ES-I3 (cell line): ENCODE measurements at regions not wholly inside any gene's neighbourhood (a gene's known extent, or its start where the extent isn't known, plus 50 kb on each side); places are given as distances from the start of the nearest gene placed in this dataset.

Experiments used
- H3K36me3 ChIP-seq: 2 replicates; pipeline ENCODE4 v1.6.1; 2013; ENCODE audit warnings: mild to moderate bottlenecking, low read length, control low read depth, moderate library complexity; ENCODE audit not compliant: insufficient read depth
- H3K4me1 ChIP-seq: 2 replicates; pipeline ENCODE4 v1.6.1; 2013; ENCODE audit warnings: mild to moderate bottlenecking, control low read depth, low read length; ENCODE audit not compliant: insufficient read depth
- H3K9ac ChIP-seq: 2 replicates; pipeline ENCODE4 v1.6.1; 2013; ENCODE audit warnings: low read depth, mild to moderate bottlenecking, low read length, moderate library complexity
- H3K9me3 ChIP-seq: 2 replicates; pipeline ENCODE4 v1.6.1; 2013; ENCODE audit warnings: mild to moderate bottlenecking, low read length, moderate library complexity; ENCODE audit not compliant: control insufficient read depth, insufficient read depth

DNA sequence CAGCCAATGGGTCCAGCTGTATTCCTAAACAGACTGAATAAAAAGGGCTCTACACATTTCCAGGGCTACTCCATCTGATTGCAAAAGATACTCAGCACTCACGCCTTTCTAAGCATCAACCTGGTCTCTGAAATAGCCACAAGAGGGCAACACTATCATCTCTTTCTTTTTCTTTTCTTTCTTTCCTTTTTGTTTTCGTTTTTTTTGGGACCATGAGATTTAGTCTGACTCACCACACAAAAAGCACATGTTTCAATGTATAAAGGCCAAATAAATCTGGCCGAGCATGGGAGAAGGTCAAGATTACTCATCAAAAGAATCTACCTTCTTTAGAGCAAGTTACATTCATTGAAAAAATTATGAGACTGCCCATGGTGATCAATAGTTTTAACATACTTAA is 805.6 kb upstream of the ARGLU1 start:
- no peak overlapping the region for H3K9ac ChIP-seq
- H3K4me1 ChIP-seq: peaks cover 8% of the 10 kb centered on the region
- H3K36me3 ChIP-seq: no peaks in the 10 kb centered on the region
- no peaks in the 10 kb centered on the region for H3K9me3 ChIP-seq

GRCh38 chr13:107370015-107370785 is 802.3 kb upstream of the ARGLU1 start:
- peaks cover 5% of the 10 kb centered on the region for H3K4me1 ChIP-seq

GRCh38 chr13:107367258-107367657 is 799.3 kb upstream of the ARGLU1 start:
- H3K9ac ChIP-seq: no peak overlapping the region
- H3K36me3 ChIP-seq: no peaks in the 10 kb centered on the region
- H3K4me1 ChIP-seq: peaks cover 5% of the 10 kb centered on the region
- H3K9me3 ChIP-seq: no peaks in the 10 kb centered on the region

More at GRCh38 chr13:107370015-107370785, 802.3 kb upstream of the ARGLU1 start:
- H3K36me3 ChIP-seq: no peaks in the 10 kb centered on the region
- no peak overlapping the region for H3K9ac ChIP-seq
- no peaks in the 10 kb centered on the region for H3K9me3 ChIP-seq

DNA sequence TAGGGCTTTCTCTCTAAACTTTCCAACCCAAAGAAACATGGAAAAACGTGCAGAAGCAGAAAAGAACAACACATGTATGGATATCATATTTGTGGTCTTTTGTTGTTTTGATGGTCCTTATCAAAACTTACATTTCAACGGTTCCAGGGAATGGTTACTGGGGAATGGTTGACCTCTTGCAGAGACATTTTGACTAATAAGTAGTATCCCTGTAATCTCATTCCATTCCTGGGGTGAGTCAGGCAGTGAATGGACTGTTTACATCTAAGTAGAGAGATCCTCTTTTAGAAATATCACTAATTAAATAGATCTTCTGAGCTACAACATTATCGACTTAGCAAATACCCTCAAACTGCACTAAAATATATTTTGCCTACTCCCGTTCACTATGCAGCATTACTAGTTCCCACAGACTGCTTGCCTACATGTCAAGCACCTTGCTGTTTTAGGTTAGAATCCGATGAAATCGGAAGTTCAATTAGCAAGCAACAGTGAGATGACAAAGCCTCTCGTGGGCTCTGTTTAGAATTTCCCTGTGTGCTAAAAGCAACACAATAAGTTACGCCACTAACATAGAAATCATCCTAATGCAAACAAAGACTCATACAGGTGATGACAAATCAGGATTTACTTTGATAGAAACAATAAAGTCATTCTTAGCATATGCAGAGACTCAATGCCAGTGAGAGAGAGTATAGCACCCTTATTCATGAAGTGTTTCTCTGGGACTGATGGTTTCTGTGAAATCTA is 797.7 kb upstream of the ARGLU1 start:
- Histone ChIP-seq H3K9ac (no peak overlapping the region), H3K4me1 (peaks cover 5% of the 10 kb centered on the region; the same call in 1 of the 2 replicates), H3K9me3 (no peaks in the 10 kb centered on the region), H3K36me3 (no peaks in the 10 kb centered on the region)

DNA sequence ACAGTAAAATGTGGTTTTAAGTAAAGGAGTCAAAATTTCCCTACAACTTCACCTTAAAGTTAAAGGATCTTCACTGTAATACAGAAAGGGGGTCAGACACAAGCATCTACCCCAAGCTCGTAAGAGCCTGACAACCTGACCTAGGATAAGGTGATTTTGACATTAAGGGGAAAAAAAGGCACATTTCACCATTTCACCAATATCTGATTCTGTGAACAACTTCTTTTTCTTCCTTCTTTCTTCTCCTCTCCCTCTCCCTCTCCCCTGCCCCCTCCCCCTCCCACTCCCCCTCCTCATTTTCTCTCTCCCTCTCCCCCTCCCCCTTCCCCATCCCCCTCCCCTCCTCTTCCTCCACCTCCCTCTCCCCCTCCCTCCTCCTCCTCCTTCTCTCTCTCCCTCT is 796.7 kb upstream of the ARGLU1 start:
- Histone ChIP-seq H3K4me1 (no peaks in the 10 kb centered on the region), H3K9ac (no peak overlapping the region), H3K9me3 (no peaks in the 10 kb centered on the region), H3K36me3 (no peaks in the 10 kb centered on the region)

DNA sequence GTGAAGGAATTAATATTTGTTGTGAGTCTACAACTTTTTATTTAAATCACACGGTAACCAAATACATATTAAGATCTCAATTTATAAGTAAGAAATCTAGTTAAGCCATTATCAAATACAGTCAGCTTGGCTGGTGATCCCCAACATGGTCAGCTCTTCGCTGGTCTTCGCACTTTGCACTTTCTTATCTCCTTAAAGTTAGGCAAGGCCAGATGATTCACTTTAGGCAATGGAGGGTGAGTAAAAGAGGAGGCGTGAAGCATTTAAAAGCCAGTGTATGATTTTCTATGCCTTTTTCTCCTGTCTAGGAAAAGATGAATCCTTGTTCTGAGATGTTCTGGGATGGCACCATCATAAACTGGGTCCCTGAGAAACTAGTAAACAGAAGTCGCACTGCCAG is 793.7 kb upstream of the ARGLU1 start:
- Histone ChIP-seq H3K9me3 (no peaks in the 10 kb centered on the region), H3K36me3 (no peaks in the 10 kb centered on the region), H3K9ac (no peak overlapping the region), H3K4me1 (no peaks in the 10 kb centered on the region)

DNA sequence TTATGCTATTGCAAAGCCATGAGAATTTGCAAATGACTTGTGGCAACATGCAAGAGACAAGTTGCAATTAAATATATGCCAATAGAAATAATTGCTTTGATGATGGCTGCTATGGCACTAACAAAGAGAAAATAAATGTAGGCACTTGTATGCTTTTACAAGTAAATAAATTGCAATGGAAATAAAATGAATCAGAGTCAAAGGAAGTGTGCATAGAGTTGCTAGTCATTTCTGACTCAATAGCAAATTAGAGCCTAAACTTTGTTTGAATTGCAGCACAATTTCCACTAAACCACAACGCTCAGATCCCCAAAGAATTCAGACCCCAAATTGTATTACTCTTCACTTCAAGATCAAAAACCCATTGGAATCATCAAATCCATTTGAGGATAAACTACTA is 792.1 kb upstream of the ARGLU1 start:
- H3K36me3 ChIP-seq: no peaks in the 10 kb centered on the region
- no peaks in the 10 kb centered on the region for H3K4me1 ChIP-seq
- H3K9ac ChIP-seq: no peak overlapping the region
- no peaks in the 10 kb centered on the region for H3K9me3 ChIP-seq

- Histone ChIP-seq H3K9me3 (no peaks in the 10 kb centered on the region), H3K36me3 (no peaks in the 10 kb centered on the region), H3K9ac (no peak overlapping the region), H3K4me1 (no peaks in the 10 kb centered on the region)
Measured at GRCh38 chr13:107358866-107359265, 790.9 kb upstream of the ARGLU1 start.

DNA sequence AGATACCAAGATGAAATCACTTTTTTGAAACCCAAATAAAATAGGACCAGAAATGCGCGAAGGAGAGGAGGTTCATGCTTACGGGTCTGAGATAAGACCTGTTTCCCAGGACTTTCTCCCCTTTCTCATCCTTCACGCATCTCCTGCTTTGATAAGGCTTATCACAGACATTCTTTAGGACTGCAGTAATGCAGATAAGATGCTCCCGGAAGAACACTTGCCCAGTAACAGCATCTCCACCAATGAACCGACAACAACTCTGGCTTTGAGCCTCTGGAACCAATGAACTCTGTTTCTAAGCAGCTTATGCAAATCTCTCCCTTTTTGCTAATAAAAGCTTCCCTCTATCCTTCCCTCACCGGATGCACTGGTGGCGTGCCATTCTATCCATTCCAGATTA is 783.4 kb upstream of the ARGLU1 start:
- Histone ChIP-seq H3K4me1 (no peaks in the 10 kb centered on the region; the same call in 1 of the 2 replicates), H3K36me3 (no peaks in the 10 kb centered on the region), H3K9ac (no peak overlapping the region), H3K9me3 (no peaks in the 10 kb centered on the region)

DNA sequence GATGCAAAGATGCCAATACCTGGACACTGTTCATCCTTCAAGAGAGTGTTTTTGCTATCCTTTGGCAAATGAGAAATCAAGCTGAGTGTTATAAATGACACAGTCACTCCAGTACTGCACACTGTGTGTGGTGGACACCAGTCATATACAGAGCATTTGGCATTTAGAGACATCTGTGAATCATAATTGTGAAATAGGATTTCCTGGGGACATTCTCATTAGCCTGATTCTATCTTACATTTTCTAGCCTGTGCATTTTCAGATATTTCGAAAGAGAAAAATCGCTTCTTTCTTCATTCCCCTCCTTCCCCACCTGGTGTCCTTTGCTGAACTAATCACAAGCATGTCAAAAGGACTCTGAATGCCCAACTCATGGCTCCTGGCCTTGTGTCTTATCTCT is 781.0 kb upstream of the ARGLU1 start:
- no peaks in the 10 kb centered on the region for H3K9me3 ChIP-seq
- no peaks in the 10 kb centered on the region; the same call in 1 of the 2 replicates for H3K4me1 ChIP-seq
- no peak overlapping the region for H3K9ac ChIP-seq
- no peaks in the 10 kb centered on the region for H3K36me3 ChIP-seq

DNA sequence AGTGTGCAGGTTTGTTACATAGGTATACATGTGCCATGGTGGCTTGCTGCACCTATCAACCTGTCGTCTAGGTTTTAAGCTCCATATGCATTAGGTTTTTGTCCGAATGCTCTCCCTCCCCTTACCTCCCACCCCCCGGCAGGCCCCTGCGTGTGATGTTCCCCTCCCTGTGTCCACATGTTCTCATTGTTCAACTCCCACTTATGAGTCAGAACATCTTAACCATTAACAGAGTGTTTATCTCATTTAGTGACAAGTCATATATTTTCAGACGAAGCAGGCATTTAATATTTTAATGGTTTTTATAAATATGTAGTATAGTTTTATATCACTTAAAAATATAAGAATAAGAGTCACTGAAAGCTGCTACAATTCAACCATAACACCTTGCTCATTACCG is 780.5 kb upstream of the ARGLU1 start:
- Histone ChIP-seq H3K4me1 (no peaks in the 10 kb centered on the region; the same call in 1 of the 2 replicates), H3K9ac (no peak overlapping the region), H3K9me3 (no peaks in the 10 kb centered on the region), H3K36me3 (no peaks in the 10 kb centered on the region)

GRCh38 chr13:107347641-107348369 is 779.9 kb upstream of the ARGLU1 start:
- Histone ChIP-seq H3K4me1 (no peaks in the 10 kb centered on the region; the same call in 1 of the 2 replicates), H3K36me3 (no peaks in the 10 kb centered on the region), H3K9me3 (no peaks in the 10 kb centered on the region), H3K9ac (no peak overlapping the region)

- Histone ChIP-seq H3K9ac (no peak overlapping the region), H3K9me3 (no peaks in the 10 kb centered on the region), H3K36me3 (no peaks in the 10 kb centered on the region), H3K4me1 (peaks cover 5% of the 10 kb centered on the region; the same call in 1 of the 2 replicates)
Measured at GRCh38 chr13:107342747-107343146, 774.8 kb upstream of the ARGLU1 start.

DNA sequence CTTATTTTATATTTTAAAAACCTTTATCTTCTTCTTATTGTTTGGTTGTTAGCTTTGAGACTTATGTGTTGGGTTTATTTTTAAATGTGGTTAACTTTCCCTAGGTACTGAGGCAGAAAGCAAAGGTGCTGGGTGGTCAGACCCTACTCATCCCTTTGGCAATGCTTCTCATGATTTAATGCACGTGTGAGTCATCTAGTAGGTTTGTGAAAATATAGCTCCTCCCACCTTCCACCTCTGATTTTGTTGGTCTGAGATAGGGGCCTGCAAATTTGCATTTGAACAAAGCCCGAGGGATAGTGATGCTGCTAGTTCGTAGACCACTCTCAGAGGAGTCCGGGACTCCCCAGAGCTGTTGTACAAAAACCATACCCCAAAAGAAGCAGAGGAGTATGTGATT is 771.3 kb upstream of the ARGLU1 start:
- peaks cover 5% of the 10 kb centered on the region; the same call in 1 of the 2 replicates for H3K4me1 ChIP-seq
- no peak overlapping the region for H3K9ac ChIP-seq
- H3K9me3 ChIP-seq: no peaks in the 10 kb centered on the region
- no peaks in the 10 kb centered on the region for H3K36me3 ChIP-seq
